HFF-Myc (cell line): ENCODE measurements at regions not wholly inside any gene's neighbourhood (a gene's known extent, or its start where the extent isn't known, plus 50 kb on each side); places are given as distances from the start of the nearest gene placed in this dataset.

Experiments used
- DNase-seq: peaks from one replicate; pipeline ENCODE4 v3.0.0-alpha.2; 2011; ENCODE audit warnings: low read depth; ENCODE audit errors: extremely low read depth
- H3K4me3 ChIP-seq: replicated peaks from 2 replicates; pipeline ENCODE4 v1.5.1; 2011; ENCODE audit warnings: low read depth, mild to moderate bottlenecking, control low read depth, low read length
- CTCF ChIP-seq: IDR thresholded peaks from 2 replicates; pipeline ENCODE4 v1.5.1; 2012; ENCODE audit warnings: mild to moderate bottlenecking, low read depth, low read length, control low read depth; ENCODE audit errors: missing control alignments

GRCh38 chr16:22624800-22625533, 114.3 kb downstream of the NPIPB5 start:
- no peak for DNase-seq
- TF ChIP-seq CTCF = no peak

DNA sequence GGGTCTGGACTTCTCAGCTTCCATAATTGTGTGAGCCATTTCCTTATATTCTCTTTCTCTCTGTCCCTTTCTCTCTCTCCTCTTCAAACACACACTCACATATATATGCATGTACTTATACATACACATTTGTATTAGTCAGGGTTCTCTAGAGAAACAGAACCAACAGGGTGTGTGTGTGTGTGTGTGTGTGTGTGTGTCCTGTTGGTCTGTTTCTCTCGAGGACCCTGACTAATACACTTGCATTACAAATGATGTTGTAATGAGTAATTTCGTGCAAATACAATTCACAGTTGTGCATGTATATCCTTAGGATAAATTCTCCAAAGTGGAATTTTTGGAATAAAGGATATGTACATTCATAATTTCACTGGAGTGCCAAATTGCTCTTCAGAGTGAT, 115.3 kb downstream of the NPIPB5 start:
- TF ChIP-seq CTCF = no peak
- H3K4me3 ChIP-seq = no peak overlapping the region
- no peak for DNase-seq

More at GRCh38 chr16:22624800-22625533, 114.3 kb downstream of the NPIPB5 start:
- H3K4me3 ChIP-seq = no peak overlapping the region

DNA sequence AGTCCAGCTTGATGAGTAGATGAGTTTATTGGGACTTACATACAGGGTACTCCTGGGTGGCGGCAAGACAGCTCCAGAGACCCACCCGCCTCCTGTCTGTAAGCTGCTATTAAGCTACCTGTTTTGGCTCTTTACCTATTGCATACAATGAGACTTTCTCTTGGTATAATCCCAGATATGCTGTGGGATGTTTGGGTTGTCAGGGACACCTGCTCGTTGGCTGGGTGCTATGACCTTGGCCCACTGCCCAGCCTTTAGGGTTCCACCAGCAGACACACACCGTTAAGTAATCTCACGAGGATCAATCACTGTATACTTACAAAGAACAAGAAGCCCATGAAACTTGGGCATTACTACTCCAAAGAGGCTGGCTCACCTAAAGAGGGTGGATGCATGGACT, 116.4 kb downstream of the NPIPB5 start:
- no peak for TF ChIP-seq CTCF
- DNase-seq = no peak
- H3K4me3 ChIP-seq = no peak overlapping the region

DNA sequence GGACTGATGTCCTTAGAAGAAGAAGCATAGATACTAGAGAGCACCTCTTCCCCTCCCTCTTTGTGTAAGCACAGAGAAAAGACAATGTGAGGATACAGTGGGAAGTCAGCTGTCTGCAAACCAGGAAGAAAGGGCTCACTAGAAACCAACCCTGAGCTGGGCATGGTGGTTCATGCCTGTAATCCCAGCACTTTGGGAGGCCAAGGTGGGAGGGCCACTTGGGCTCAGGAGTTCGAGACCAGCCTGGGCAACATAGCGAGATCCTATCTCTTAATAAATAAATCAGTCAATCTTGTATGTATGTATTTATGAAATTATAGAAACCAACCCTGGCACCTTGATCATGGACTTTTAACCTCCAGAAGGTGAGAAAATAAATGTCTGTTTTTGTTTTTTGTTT, 118.3 kb downstream of the NPIPB5 start:
- DNase-seq = no peak
- no peak overlapping the region for H3K4me3 ChIP-seq
- TF ChIP-seq CTCF = no peak

DNA sequence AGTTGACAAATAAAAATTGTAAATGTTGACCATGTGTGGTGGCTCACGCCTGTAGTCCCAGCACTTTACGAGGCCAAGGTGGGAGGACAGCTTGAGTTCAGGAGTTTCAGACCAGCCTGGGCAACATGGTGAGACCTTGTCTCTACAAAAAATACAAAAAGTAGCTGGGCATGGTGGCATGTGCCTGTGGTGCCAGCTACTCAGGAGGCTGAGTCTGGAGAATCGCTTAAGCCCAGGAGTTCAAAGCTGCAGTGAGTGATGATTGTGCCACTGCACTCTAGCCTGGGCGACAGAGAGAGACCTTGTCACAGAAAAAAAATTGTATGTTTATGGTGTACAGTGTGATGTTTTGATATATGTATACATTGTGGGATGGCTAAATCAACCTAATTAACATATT, 119.6 kb downstream of the NPIPB5 start:
- DNase-seq = no peak
- TF ChIP-seq CTCF = no peak
- no peak overlapping the region for H3K4me3 ChIP-seq

GRCh38 chr16:22631264-22631663, 120.6 kb downstream of the NPIPB5 start:
- no peak for TF ChIP-seq CTCF
- no peak for DNase-seq
- no peak overlapping the region for H3K4me3 ChIP-seq

DNA sequence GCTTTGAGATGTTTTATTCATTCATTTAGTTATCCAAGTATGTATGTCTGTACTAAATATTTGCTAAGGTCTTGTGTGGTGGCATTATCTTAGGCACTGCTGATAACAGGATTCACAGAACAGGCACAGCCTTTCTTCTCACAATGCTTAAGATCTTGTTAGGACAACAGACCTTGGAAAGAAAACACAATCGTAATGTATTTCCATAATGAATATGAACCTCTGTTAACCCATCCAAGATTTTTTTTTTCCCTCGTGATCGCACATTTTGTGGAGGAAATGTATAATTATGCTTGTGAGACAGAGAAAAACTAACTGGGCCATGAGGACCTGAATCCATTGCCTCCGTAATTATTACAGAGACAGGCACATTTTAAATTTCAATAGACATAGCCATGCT, 121.9 kb downstream of the NPIPB5 start:
- TF ChIP-seq CTCF = no peak
- DNase-seq = no peak
- no peak overlapping the region for H3K4me3 ChIP-seq
